Cardiac fibroblast (primary cell): ENCODE measurements at regions not wholly inside any gene's neighbourhood (a gene's known extent, or its start where the extent isn't known, plus 50 kb on each side); places are given as distances from the start of the nearest gene placed in this dataset.
"Not testable (repeated sequence)": the region's sequence is repeated elsewhere in the genome, so short reads cannot be mapped to it uniquely, and the experiment has no call there.

Source experiments
- DNase-seq, 2 donors: peaks; one replicate each; pipeline versions ENCODE4 v3.0.0 to v3.0.0-alpha.2; 2010; ENCODE audit warnings: low read depth in 2 of 2
- H3K4me3 ChIP-seq, 2 donors: replicated peaks in 1 of 2; 1 replicate in 1 of 2; 2 replicates in 1 of 2; pipeline ENCODE4 v1.5.1; 2011; ENCODE audit warnings: low read depth in 2 of 2, low read length in 2 of 2, mild to moderate bottlenecking in 2 of 2, moderate library complexity in 1 of 2
- CTCF ChIP-seq: IDR thresholded peaks from one replicate; pipeline ENCODE4 v1.5.1; 2011; ENCODE audit warnings: low read depth, mild to moderate bottlenecking, low read length, inconsistent platforms

DNA sequence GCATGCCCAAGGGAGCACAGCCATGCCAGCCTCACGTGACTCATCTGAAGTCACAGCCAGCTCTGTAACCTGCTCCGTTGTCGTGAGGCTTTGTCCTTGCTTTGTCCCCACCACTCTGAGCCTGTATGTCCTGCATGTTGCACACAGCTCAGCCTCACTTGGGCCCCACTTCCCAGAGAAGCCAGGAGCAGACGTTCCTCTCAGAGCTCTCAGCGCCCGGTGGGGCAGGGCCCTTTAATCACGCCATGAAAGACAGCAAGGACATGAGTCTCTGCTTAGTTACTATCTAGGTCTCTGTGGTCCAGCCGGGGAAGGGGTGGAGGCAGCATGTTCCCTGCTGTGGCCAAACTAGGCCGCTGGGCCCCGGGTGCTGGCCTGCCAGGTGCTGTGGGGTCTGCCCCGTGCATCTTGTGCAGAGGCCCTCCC, 127.4 kb upstream of the FAM20C start:
- TF ChIP-seq CTCF: no peak
- no peak overlapping the region for H3K4me3 ChIP-seq
- DNase-seq: peak in 1 of 2 donors; percentile 11

- DNase-seq: peak; percentile 39 to 67
- no peak overlapping the region for H3K4me3 ChIP-seq
- TF ChIP-seq CTCF: no peak
These were observed 126.8 kb upstream of the FAM20C start for GRCh38 chr7:65554-65953.

DNA sequence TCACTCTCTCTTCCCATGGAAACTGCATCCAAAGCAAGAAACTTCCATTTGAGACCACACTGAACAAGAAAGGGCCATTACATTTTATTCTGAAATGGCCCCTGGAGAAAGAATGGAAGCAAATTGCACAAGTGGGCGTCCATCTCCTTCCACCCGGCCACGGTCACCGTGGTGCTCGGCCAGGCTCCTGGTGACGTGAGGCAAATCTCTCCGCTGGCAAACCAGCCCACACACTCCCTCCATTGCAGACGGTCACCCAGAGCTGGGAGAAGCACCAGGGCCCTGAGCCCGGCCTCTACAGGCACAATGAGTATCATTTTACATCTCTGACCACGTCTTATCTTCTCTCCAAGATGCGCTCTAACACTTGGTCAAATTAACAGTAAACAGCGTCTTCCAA, 126.1 kb upstream of the FAM20C start:
- DNase-seq: no peak
- TF ChIP-seq CTCF: no peak
- H3K4me3 ChIP-seq: no peak overlapping the region

DNA sequence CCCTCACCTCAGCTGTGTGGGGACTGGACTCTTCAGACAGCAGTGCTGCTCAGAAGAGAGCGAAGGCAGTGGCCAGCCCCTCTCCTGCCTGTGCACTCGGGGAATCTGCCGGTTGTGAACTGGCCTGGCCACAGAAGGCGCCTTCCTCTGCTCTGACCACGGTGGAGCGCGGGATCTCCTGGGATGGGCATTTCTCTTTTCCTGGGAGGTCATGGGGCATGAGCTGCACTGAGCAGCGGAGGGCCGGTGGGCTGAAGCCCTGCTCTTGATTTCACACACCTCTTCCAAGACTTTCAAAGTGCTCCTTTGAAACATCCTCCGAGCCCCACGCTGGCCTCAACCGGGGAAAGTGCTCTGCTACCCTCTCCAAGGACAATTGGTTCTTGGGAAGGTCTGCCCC, 125.6 kb upstream of the FAM20C start:
- no peak for TF ChIP-seq CTCF
- DNase-seq: no peak
- H3K4me3 ChIP-seq: no peak overlapping the region

- no peak for TF ChIP-seq CTCF
These were observed 124.5 kb upstream of the FAM20C start for GRCh38 chr7:67661-68395.

DNA sequence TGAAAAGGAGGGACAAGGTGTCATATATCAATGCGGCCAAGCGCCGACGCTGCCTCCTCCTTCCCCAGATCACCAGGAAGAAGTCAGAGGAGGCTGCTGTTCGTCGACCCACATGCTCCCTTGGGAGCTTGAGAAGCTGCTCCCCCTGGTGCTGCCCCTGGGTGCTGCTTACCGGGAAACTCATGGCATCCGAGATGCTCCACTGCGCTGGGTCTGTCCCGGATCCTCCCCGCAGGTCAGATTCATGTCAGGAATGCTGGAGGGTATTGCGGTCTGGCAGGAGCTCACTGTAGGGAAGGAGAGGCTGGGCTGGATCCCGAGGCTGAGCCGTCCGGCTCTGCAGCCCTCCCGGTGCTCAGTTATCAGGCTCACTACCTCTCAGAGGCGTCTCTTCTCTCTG, 123.7 kb upstream of the FAM20C start:
- DNase-seq: peak in 1 of 2 donors; percentile 47
- H3K4me3 ChIP-seq: no peak overlapping the region
- TF ChIP-seq CTCF: peak; percentile 15

More at GRCh38 chr7:67661-68395, 124.5 kb upstream of the FAM20C start:
- DNase-seq: peak in 1 of 2 donors; percentile 20
- H3K4me3 ChIP-seq: no peak overlapping the region

GRCh38 chr7:69052-69451, 123.3 kb upstream of the FAM20C start:
- not testable (repeated sequence) for DNase-seq

DNA sequence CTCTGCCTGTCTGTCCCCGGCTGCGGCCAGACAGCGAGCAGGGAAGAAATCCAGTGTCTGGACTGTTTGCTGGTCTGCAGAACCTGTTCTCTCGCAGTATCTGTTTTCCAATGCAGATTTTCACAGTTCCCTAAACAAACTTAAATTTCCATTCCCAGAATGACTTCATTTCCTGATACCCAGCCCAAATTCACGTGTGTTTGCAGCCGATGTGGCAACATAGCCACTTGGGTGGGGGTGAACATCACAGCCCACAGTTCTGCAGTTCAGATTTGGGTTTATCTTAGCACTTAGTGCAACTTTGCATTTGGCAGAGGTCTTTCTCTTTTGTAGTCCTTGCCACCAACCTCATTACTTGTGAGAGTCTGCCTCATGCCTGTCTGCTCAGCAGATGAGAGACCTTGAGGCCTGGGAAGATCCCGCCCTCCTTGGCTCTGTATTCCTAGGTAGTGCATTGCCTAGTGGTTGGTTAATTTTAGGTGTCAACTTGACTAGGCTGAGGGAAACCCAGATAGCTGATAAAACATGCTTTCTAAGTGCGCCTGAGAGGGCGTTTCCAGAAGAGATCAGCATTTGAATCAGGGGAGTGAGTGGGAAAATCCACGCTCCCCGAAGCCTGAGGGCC, 122.8 kb upstream of the FAM20C start:
- not testable (repeated sequence) for DNase-seq, H3K4me3 ChIP-seq

More at GRCh38 chr7:69052-69451, 123.3 kb upstream of the FAM20C start:
- H3K4me3 ChIP-seq: not testable (repeated sequence)

DNA sequence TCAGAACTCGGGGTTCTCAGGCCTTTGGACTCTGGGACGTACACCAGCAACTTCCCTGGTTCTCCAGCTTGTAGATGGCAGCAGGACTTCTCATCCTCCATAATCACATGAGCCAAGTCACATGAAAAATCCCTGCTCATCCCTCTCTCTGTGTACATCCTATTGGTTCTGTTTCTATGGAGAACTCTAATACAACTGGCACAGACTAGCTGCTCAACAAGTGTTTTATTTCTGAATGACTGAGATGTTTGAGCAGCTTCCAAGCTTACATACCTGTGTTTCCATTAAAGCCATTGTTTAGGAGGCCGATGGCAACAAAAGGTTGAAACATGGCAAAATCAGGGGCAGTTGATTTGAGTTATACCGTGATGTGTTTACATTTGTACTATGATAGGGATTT, 122.2 kb upstream of the FAM20C start:
- DNase-seq, H3K4me3 ChIP-seq: not testable (repeated sequence)

DNA sequence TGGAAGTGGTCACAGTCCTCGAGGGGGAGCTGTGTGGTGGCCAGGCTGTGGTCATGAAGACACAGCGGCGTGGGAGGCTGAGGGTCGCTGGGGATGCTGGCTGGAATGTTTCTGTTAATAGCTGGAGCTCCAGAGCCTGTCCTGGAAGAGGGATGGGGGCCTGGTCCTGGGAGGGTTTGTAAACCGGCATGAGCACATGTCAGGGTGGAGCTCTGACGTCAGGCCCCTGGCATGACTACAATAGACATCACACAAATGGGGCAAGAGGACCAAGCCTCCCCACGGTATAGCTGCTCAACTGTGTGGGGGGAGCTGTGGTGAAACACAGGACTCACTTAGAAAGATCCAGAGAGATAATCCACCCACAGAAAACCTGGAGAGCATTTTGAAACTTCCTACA, 121.4 kb upstream of the FAM20C start:
- peak; percentile 77 to 89 for DNase-seq
- not testable (repeated sequence) for H3K4me3 ChIP-seq
